Keratinocyte (primary cell): ENCODE measurements at regions not wholly inside any gene's neighbourhood (a gene's known extent, or its start where the extent isn't known, plus 50 kb on each side); places are given as distances from the start of the nearest gene placed in this dataset.

Experiments
- DNase-seq: peaks from one replicate; pipeline ENCODE4 v3.0.0-alpha.2; 2011; ENCODE audit warnings: low read depth, missing footprints, low spot score
- FAIRE-seq: peaks from 2 replicates; lab custom pipeline; 2011; peaks lifted over from hg19 to GRCh38; lab: Jason Lieb, UNC
- H2AFZ ChIP-seq: 2 replicates; pipeline ENCODE4 v1.6.0; 2012; ENCODE audit warnings: low read length, control low read depth, inconsistent platforms; ENCODE audit not compliant: control insufficient read depth
- H3K27ac ChIP-seq: 2 replicates; pipeline ENCODE4 v1.5.1; 2011; ENCODE audit warnings: low read length; ENCODE audit not compliant: control insufficient read depth, insufficient read depth
- H3K27me3 ChIP-seq: 3 replicates; pipeline ENCODE4 v1.6.0; 2011; ENCODE audit warnings: low read length; ENCODE audit not compliant: control insufficient read depth, insufficient read depth; ENCODE audit errors: extremely low read depth
- H3K36me3 ChIP-seq, 2 experiments: 2 replicates in 1 of 2; 3 replicates in 1 of 2; pipeline ENCODE4 v1.5.1; 2011; ENCODE audit warnings: low read length in 2 of 2, mild to moderate bottlenecking in 1 of 2; ENCODE audit not compliant: control insufficient read depth in 2 of 2, insufficient read depth in 2 of 2; ENCODE audit errors: extremely low read depth in 1 of 2
- H3K4me1 ChIP-seq: 3 replicates; pipeline ENCODE4 v1.5.1; 2011; ENCODE audit warnings: low read length; ENCODE audit not compliant: control insufficient read depth, insufficient read depth; ENCODE audit errors: extremely low read depth
- H3K4me2 ChIP-seq: 3 replicates; pipeline ENCODE4 v1.6.0; 2011; ENCODE audit warnings: low read depth, low read length; ENCODE audit not compliant: control insufficient read depth, insufficient read depth; ENCODE audit errors: extremely low read depth
- H3K4me3 ChIP-seq, 3 experiments: fragments of 200-600 bp in 1 of 3; sonication (generic) in 1 of 3; 2 replicates in 2 of 3; 3 replicates in 1 of 3; pipeline ENCODE4 v1.5.1; 2011 to 2016; ENCODE audit warnings: low read length in 3 of 3, mild to moderate bottlenecking in 3 of 3, control low read depth in 2 of 3, inconsistent platforms in 1 of 3, low read depth in 1 of 3, mixed read lengths in 1 of 3, mixed run types in 1 of 3, moderate library complexity in 1 of 3; ENCODE audit not compliant: control insufficient read depth in 2 of 3, insufficient read depth in 2 of 3; ENCODE audit errors: extremely low read depth in 1 of 3
- H3K79me2 ChIP-seq: 2 replicates; pipeline ENCODE4 v1.6.0; 2012; ENCODE audit warnings: low read length; ENCODE audit not compliant: control insufficient read depth, insufficient read depth
- H3K9ac ChIP-seq: 3 replicates; pipeline ENCODE4 v1.6.0; 2011; ENCODE audit warnings: low read length; ENCODE audit not compliant: control insufficient read depth, insufficient read depth; ENCODE audit errors: extremely low read depth
- H3K9me1 ChIP-seq: 3 replicates; pipeline ENCODE4 v1.6.0; 2011; ENCODE audit warnings: low read length; ENCODE audit not compliant: control insufficient read depth, insufficient read depth; ENCODE audit errors: extremely low read depth
- H3K9me3 ChIP-seq: 2 replicates; pipeline ENCODE4 v1.5.1; 2012; ENCODE audit warnings: low read depth, low read length; ENCODE audit not compliant: control insufficient read depth
- H4K20me1 ChIP-seq: 3 replicates; pipeline ENCODE4 v1.6.0; 2011; ENCODE audit warnings: low read length; ENCODE audit not compliant: control insufficient read depth, insufficient read depth; ENCODE audit errors: extremely low read depth
- CTCF ChIP-seq, 3 experiments: IDR thresholded peaks in 1 of 3; conservative IDR thresholded peaks in 1 of 3; optimal IDR thresholded peaks in 1 of 3; 2 replicates in 2 of 3; 3 replicates in 1 of 3; pipeline versions ENCODE3 to v1.5.1; 2011; ENCODE audit warnings: low read length in 3 of 3, mild to moderate bottlenecking in 3 of 3, moderate library complexity in 2 of 3, control low read depth in 1 of 3, inconsistent platforms in 1 of 3; ENCODE audit not compliant: insufficient read depth in 2 of 3; ENCODE audit errors: extremely low read depth in 1 of 3
- EZH2 ChIP-seq: IDR thresholded peaks from one replicate; pipeline ENCODE4 v1.6.1; 2012; ENCODE audit warnings: inconsistent platforms, mild to moderate bottlenecking, low read length, moderate library complexity
- dilution Hi-C: fragments of 300-500 bp; cut with MboI; formaldehyde crosslinking; loops from one replicate; pipeline ENCODE4 v1.7.0; 2020; ENCODE audit warnings: low sequenced_read_pairs; ENCODE audit not compliant: extremely low pct_ligation_motif_present

GRCh38 chr4:83923341-83923740 is 387.4 kb downstream of the GPAT3 start:
- DNase-seq (no peak), FAIRE-seq (no peak)
- Histone ChIP-seq H3K36me3 (no peaks in the 10 kb centered on the region), H3K4me3 (no peak overlapping the region), H3K79me2 (no peaks in the 10 kb centered on the region), H3K9ac (no peak overlapping the region), H3K27ac (no peak overlapping the region), H3K9me3 (no peaks in the 10 kb centered on the region), H3K9me1 (no peaks in the 10 kb centered on the region), H4K20me1 (no peaks in the 10 kb centered on the region), H3K27me3 (no peaks in the 10 kb centered on the region), H2AFZ (no peak overlapping the region), H3K4me2 (no peak overlapping the region), H3K4me1 (no peaks in the 10 kb centered on the region)
- no peak for TF ChIP-seq EZH2
- no peak for TF ChIP-seq CTCF (optimal IDR thresholded peaks at IDR 0.05 in 1 of 3, IDR thresholded peaks at IDR 0.05 in 1 of 3, conservative IDR thresholded peaks at IDR 0.05 in 1 of 3; ENCODE audit: extremely low read depth in 1 of 3, insufficient read depth in 2 of 3, low read length in 3 of 3)
- dilution Hi-C loops: no loop called here

GRCh38 chr4:83922402-83922801 is 386.5 kb downstream of the GPAT3 start:
- Histone ChIP-seq H3K9ac (no peak overlapping the region), H3K27ac (no peak overlapping the region), H2AFZ (no peak overlapping the region), H3K79me2 (no peaks in the 10 kb centered on the region), H3K27me3 (no peaks in the 10 kb centered on the region), H4K20me1 (no peaks in the 10 kb centered on the region), H3K4me2 (no peak overlapping the region), H3K36me3 (no peaks in the 10 kb centered on the region), H3K4me3 (no peak overlapping the region), H3K9me1 (no peaks in the 10 kb centered on the region), H3K4me1 (no peaks in the 10 kb centered on the region), H3K9me3 (no peaks in the 10 kb centered on the region)
- no peak for TF ChIP-seq EZH2
- DNase-seq: no peak
- dilution Hi-C loops: no loop called here
- FAIRE-seq: no peak

GRCh38 chr4:83921124-83921523 is 385.2 kb downstream of the GPAT3 start:
- DNase-seq (no peak), FAIRE-seq (no peak)
- Histone ChIP-seq H3K9me1 (no peaks in the 10 kb centered on the region), H3K4me3 (no peak overlapping the region), H3K9ac (no peak overlapping the region), H3K4me1 (no peaks in the 10 kb centered on the region), H3K36me3 (no peaks in the 10 kb centered on the region), H2AFZ (no peak overlapping the region), H3K79me2 (no peaks in the 10 kb centered on the region), H3K9me3 (no peaks in the 10 kb centered on the region), H4K20me1 (no peaks in the 10 kb centered on the region), H3K27ac (no peak overlapping the region), H3K27me3 (no peaks in the 10 kb centered on the region), H3K4me2 (no peak overlapping the region)
- dilution Hi-C loops: no loop called here
- TF ChIP-seq CTCF (optimal IDR thresholded peaks at IDR 0.05 in 1 of 3, IDR thresholded peaks at IDR 0.05 in 1 of 3, conservative IDR thresholded peaks at IDR 0.05 in 1 of 3; ENCODE audit: extremely low read depth in 1 of 3, insufficient read depth in 2 of 3, low read length in 3 of 3) (no peak), EZH2 (no peak)
